Pancreas (tissue), 10 donors: ENCODE measurements at regions not wholly inside any gene's neighbourhood (a gene's known extent, or its start where the extent isn't known, plus 50 kb on each side); places are given as distances from the start of the nearest gene placed in this dataset.

Experiments
- ATAC-seq, 4 donors: fragments of 200-7000 bp; cut with Tn5 transposase; one replicate each; pipeline versions ENCODE4 v1.8.0 to v1.9.1; 2020; ENCODE audit warnings: mild to moderate bottlenecking in 4 of 4, moderate library complexity in 4 of 4
- DNase-seq, 6 donors: peaks; one replicate each; pipeline ENCODE4 v3.0.0-alpha.2; 2020
- FAIRE-seq: peaks from 2 replicates; lab custom pipeline; 2012; peaks lifted over from hg19 to GRCh38; lab: Jason Lieb, UNC
- H3K27ac ChIP-seq, 4 donors: fragments of 200-600 bp; sonication (generic); 1 replicate in 3 of 4; 2 replicates in 1 of 4; pipeline versions ENCODE4 v1.5.0 to v1.8.0; 2020
- H3K27me3 ChIP-seq, 4 donors: fragments of 200-600 bp; one replicate each; pipeline ENCODE4 v1.8.0; 2021
- H3K36me3 ChIP-seq, 3 donors: fragments of 200-600 bp; sonication (generic) in 1 of 3; one replicate each; pipeline versions ENCODE4 v1.5.0 to v1.8.0; 2020 to 2021
- H3K4me1 ChIP-seq, 3 donors: fragments of 200-600 bp; one replicate each; pipeline ENCODE4 v1.8.0; 2021
- H3K4me3 ChIP-seq, 4 donors: fragments of 200-600 bp; sonication (generic) in 2 of 4; one replicate each; pipeline versions ENCODE4 v1.5.0 to v1.8.0; 2020 to 2021
- H3K9me3 ChIP-seq, 4 donors: fragments of 200-600 bp; one replicate each; pipeline ENCODE4 v1.8.0; 2021
- WGBS, 2 donors: extraction: QIAGEN DNeasy Blood & Tissue Kit; methylation state at CpG; one replicate each; pipeline ENCODE4 v1.1.7; 2013; 5-methylcytosine and 5-hydroxymethylcytosine counted together
- intact Hi-C, 3 donors: fragments of 100-400 bp; cut with DNase I; formaldehyde crosslinking; loops; one replicate each; pipeline versions ENCODE4 v1.11.1 to v1.14.2; 2022
- TF ChIP-seq, protein P1 (sequence below), 4 donors: fragments of 200-600 bp; sonication (generic) in 3 of 4; IDR thresholded peaks; one replicate each; pipeline versions ENCODE4 v1.5.0 to v1.8.0; 2021; ENCODE audit warnings: antibody characterized with exemption in 4 of 4
- donor health status: healthy with polysubstance abuse.
- donor health status: DM: no; HTN: no; CAD: no; lungs with moderate emphysema.
- donor health status: DM: no; HTN: no; CAD: no.
- donor health status: control.
- donor health status: control.
- donor health status: Bipolar disorder and iron deficiency.
- donor health status: DM: yes; HTN: yes; CAD: no.
- donor health status: DM: no; HTN: no; CAD: no.
- donor health status: DM: no; HTN: no; CAD: no.
- donor health status: DM: yes; HTN: yes; CAD: no.

DNA sequence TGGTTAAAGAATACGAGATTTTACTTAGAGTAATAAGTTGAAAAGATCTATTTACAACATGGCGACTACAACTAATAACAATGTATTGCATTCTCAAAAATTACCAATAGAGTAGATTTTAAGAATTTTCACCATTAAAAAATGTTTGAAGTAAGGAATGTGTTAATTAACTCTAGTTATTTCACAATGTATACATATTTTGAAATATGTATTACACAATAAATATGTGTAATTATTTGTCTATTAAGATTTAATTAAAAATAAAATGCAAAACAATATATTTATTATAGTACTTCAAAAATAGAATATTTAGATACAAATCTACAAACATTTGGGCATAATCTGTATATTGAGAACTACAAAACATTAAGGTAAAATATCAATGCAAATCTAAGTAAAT lies 1326.3 kb upstream of the CDH6 start:
- ATAC-seq, result no peak

DNA sequence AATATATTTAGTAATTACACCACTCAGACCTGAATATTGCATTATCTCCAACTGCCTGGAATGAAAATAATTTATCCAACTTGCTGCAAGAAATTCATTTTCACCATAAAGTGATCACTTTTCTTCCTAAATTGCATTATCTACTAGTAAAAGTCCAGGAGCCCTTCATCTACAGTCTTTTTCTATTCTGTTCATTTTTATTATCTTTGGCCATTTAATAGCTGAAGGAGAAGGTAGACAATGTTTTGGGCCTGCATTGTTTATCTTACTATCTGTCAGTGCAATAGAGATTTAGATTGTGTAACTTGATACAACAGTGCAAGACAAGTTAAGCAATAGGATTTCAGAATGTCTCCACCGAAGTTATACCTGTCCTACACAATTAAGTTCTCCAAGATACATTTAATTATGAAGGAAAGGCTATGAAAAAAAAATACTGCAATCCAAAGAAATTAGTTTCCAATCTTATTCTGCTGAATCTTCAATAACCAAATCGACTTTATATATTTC lies 1339.7 kb upstream of the CDH6 start:
- ATAC-seq (no peak), DNase-seq (no peak), FAIRE-seq (no peak)
- H3K27ac ChIP-seq, result no peak overlapping the region
- TF ChIP-seq, protein P1, sequence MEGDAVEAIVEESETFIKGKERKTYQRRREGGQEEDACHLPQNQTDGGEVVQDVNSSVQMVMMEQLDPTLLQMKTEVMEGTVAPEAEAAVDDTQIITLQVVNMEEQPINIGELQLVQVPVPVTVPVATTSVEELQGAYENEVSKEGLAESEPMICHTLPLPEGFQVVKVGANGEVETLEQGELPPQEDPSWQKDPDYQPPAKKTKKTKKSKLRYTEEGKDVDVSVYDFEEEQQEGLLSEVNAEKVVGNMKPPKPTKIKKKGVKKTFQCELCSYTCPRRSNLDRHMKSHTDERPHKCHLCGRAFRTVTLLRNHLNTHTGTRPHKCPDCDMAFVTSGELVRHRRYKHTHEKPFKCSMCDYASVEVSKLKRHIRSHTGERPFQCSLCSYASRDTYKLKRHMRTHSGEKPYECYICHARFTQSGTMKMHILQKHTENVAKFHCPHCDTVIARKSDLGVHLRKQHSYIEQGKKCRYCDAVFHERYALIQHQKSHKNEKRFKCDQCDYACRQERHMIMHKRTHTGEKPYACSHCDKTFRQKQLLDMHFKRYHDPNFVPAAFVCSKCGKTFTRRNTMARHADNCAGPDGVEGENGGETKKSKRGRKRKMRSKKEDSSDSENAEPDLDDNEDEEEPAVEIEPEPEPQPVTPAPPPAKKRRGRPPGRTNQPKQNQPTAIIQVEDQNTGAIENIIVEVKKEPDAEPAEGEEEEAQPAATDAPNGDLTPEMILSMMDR (IDR thresholded peaks at IDR 0.05), result no peak
- no peaks in the 10 kb centered on the region for H3K4me1 ChIP-seq
- intact Hi-C loops, result no loop called here
- WGBS, 2 donors, result 13 to 28% methylated on average over 2 of the region's 2 CpGs
- no peaks in the 10 kb centered on the region for H3K36me3 ChIP-seq
- H3K4me3 ChIP-seq, result no peak overlapping the region
- H3K9me3 ChIP-seq, result no peaks in the 10 kb centered on the region
- H3K27me3 ChIP-seq, result no peaks in the 10 kb centered on the region

More for the DNA sequence above, 1326.3 kb upstream of the CDH6 start:
- DNase-seq (no peak), FAIRE-seq (peak; percentile 73)
- 47 to 53% methylated on average over 2 of the region's 2 CpGs for WGBS, 2 donors
- TF ChIP-seq, protein P1 (IDR thresholded peaks at IDR 0.05), result no peak
- no peaks in the 10 kb centered on the region for H3K36me3 ChIP-seq
- H3K27me3 ChIP-seq, result no peaks in the 10 kb centered on the region
- intact Hi-C loops, result no loop called here
- H3K9me3 ChIP-seq, result no peaks in the 10 kb centered on the region
- no peaks in the 10 kb centered on the region for H3K4me1 ChIP-seq
- H3K27ac ChIP-seq, result no peak overlapping the region
- no peak overlapping the region for H3K4me3 ChIP-seq

DNA sequence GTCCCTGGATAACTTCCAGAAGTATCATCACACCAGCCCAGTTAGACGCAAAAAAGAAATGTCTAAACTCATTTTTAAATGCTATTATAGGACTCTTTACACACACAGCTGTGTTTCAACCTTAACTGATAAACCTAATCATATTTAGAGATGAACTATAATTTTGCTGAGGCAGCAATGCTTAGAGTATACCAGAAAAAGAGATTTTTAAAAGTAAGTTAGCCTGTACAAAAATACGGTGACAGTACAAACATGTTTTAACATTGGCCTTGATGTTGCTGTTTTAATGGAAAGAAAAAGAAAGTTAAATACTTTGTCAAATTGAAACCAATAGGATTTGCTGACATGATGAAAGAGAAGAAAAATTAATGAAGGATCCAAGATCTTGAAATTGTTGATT lies 1341.2 kb upstream of the CDH6 start:
- FAIRE-seq (no peak), DNase-seq (no peak), ATAC-seq (no peak)
- TF ChIP-seq, protein P1 (IDR thresholded peaks at IDR 0.05), result no peak
- WGBS, 2 donors, result 49 to 56% methylated on average over 2 of the region's 2 CpGs
- Histone ChIP-seq H3K9me3 (no peaks in the 10 kb centered on the region), H3K27ac (no peak overlapping the region), H3K36me3 (no peaks in the 10 kb centered on the region), H3K4me1 (no peaks in the 10 kb centered on the region), H3K27me3 (no peaks in the 10 kb centered on the region), H3K4me3 (no peak overlapping the region)
- intact Hi-C loops, result no loop called here

DNA sequence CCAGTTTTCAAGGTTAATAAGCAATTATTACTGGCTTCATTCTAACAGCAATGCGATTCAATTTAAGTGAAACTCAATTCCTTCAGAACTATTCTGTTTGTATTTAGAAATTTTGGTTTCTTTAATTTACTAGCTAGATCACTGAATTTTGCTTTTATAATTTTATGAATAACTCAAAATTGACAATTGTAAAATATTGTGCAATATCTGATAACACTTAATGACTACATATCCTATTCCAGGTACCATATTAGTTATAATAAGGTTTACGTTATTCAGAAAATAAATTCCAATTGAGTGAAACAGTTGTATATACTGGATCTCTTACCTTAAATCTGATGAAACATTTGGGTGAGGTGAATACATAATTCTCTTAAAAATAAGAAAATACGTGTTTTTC lies 1348.3 kb upstream of the CDH6 start:
- Histone ChIP-seq H3K27ac (no peak overlapping the region), H3K36me3 (no peaks in the 10 kb centered on the region), H3K27me3 (no peaks in the 10 kb centered on the region), H3K4me1 (no peaks in the 10 kb centered on the region), H3K4me3 (no peak overlapping the region), H3K9me3 (no peaks in the 10 kb centered on the region)
- intact Hi-C loops, result no loop called here
- FAIRE-seq (no peak), DNase-seq (no peak), ATAC-seq (no peak)
- 81 to 92% methylated on average over 3 of the region's 3 CpGs for WGBS, 2 donors
- TF ChIP-seq, protein P1 (IDR thresholded peaks at IDR 0.05), result no peak

DNA sequence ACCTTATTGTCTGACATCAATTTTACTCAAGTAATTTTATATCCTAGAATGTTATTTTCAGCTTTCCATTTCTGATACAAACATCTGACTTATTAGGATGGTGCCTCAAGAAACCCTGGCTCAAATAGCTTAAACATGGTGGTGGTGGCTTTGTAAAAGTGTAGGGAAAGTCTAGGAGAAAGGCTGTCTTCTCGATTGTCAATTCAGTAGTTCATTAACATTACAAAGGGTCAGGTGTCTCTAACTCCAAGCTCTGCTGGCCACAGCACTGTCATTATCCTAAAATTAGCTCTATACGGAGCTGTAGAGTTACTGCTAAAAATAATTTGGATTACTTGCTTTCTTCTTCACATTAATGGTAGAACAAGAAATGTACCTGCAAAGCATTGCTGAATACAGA lies 1360.1 kb upstream of the CDH6 start:
- no peaks in the 10 kb centered on the region for H3K9me3 ChIP-seq
- H3K4me1 ChIP-seq, result no peaks in the 10 kb centered on the region
- 35 to 55% methylated on average over 2 of the region's 2 CpGs for WGBS, 2 donors
- ATAC-seq (no peak), DNase-seq (no peak), FAIRE-seq (no peak)
- H3K27ac ChIP-seq, result no peak overlapping the region
- H3K4me3 ChIP-seq, result no peak overlapping the region
- no peaks in the 10 kb centered on the region for H3K27me3 ChIP-seq
- H3K36me3 ChIP-seq, result no peaks in the 10 kb centered on the region
- intact Hi-C loops, result no loop called here
- TF ChIP-seq, protein P1 (IDR thresholded peaks at IDR 0.05), result no peak
